Peyer's patch (tissue), 4 donors: ENCODE measurements at regions not wholly inside any gene's neighbourhood (a gene's known extent, or its start where the extent isn't known, plus 50 kb on each side); places are given as distances from the start of the nearest gene placed in this dataset.

Experiments
- CTCF ChIP-seq, 6 experiments: fragments of 450-650 bp in 4 of 6; fragments of 200-600 bp in 2 of 6; sonication (generic) in 1 of 6; IDR thresholded peaks; one replicate each; pipeline ENCODE4 v1.5.1; 2017 to 2019; ENCODE audit warnings: antibody characterized with exemption in 6 of 6, mild to moderate bottlenecking in 3 of 6, moderate library complexity in 1 of 6
- POLR2A ChIP-seq, 2 donors: fragments of 450-650 bp; IDR thresholded peaks; one replicate each; pipeline ENCODE4 v1.5.1; 2017; ENCODE audit warnings: antibody characterized with exemption in 2 of 2, mild to moderate bottlenecking in 2 of 2, moderate library complexity in 2 of 2

- TF ChIP-seq POLR2A (IDR thresholded peaks at IDR 0.05) (no peak), CTCF (IDR thresholded peaks at IDR 0.05) (no peak)
Measured at GRCh38 chr4:163810755-163811154, 316.3 kb downstream of the TMA16 start.
